GM18499 (cell line): ENCODE measurements at regions not wholly inside any gene's neighbourhood (a gene's known extent, or its start where the extent isn't known, plus 50 kb on each side); places are given as distances from the start of the nearest gene placed in this dataset.

Experiments used
- ATAC-seq: cut with Tn5 transposase; IDR thresholded peaks from one replicate; pipeline ENCODE4 v1.9.1; 2021; ENCODE audit warnings: moderate number of reproducible peaks; ENCODE audit not compliant: insufficient read depth, unreplicated experiment

GRCh38 chr11:116242006-116242405, 530.8 kb downstream of the BUD13 start:
- ATAC-seq: no peak

GRCh38 chr11:116240710-116241109, 532.1 kb downstream of the BUD13 start:
- ATAC-seq: no peak

- ATAC-seq: no peak
Observed at GRCh38 chr11:116239247-116239646, 533.5 kb downstream of the BUD13 start.

- no peak for ATAC-seq
Observed at GRCh38 chr11:116234989-116235568, 537.7 kb downstream of the BUD13 start.

GRCh38 chr11:116233561-116233960, 539.2 kb downstream of the BUD13 start:
- ATAC-seq: no peak

- no peak for ATAC-seq
Observed at GRCh38 chr11:116232364-116232828, 540.4 kb downstream of the BUD13 start.

- no peak for ATAC-seq
Observed at GRCh38 chr11:116231543-116231942, 541.2 kb downstream of the BUD13 start.

- no peak for ATAC-seq
Observed at GRCh38 chr11:116230438-116230837, 542.3 kb downstream of the BUD13 start.

GRCh38 chr11:116229236-116229970, 543.4 kb downstream of the BUD13 start:
- no peak for ATAC-seq

GRCh38 chr11:116226731-116227130, 546.1 kb downstream of the BUD13 start:
- ATAC-seq: no peak

GRCh38 chr11:116225784-116226585, 546.8 kb downstream of the BUD13 start:
- no peak for ATAC-seq

GRCh38 chr11:116225236-116225635, 547.6 kb downstream of the BUD13 start:
- ATAC-seq: no peak

- ATAC-seq: no peak
Observed at GRCh38 chr11:116224889-116225200, 547.9 kb downstream of the BUD13 start.

- no peak for ATAC-seq
Observed at GRCh38 chr11:116224154-116224888, 548.5 kb downstream of the BUD13 start.

- ATAC-seq: no peak
Observed at GRCh38 chr11:116221351-116221750, 551.4 kb downstream of the BUD13 start.

GRCh38 chr11:116219171-116219635, 553.6 kb downstream of the BUD13 start:
- no peak for ATAC-seq

- ATAC-seq: no peak
Observed at GRCh38 chr11:116217441-116217840, 555.3 kb downstream of the BUD13 start.

- ATAC-seq: no peak
Observed at GRCh38 chr11:116217006-116217405, 555.8 kb downstream of the BUD13 start.

- no peak for ATAC-seq
Observed at GRCh38 chr11:116215471-116216113, 557.2 kb downstream of the BUD13 start.

GRCh38 chr11:116211147-116211546, 561.6 kb downstream of the BUD13 start:
- no peak for ATAC-seq
